ENCODE measurements at regions not wholly inside any gene's neighbourhood (a gene's known extent, or its start where the extent isn't known, plus 50 kb on each side); places are given as distances from the start of the nearest gene placed in this dataset.
"Not testable (repeated sequence)": the region's sequence is repeated elsewhere in the genome, so short reads cannot be mapped to it uniquely, and the experiment has no call there.

GRCh38 chr4:181896614-181897013, 346.6 kb upstream of the TENM3 start:
- no peak for DNase-seq

- DNase-seq, result no peak
Observed at GRCh38 chr4:181897935-181898334, 345.3 kb upstream of the TENM3 start.

- DNase-seq, result not testable (repeated sequence)
Observed at GRCh38 chr4:181902404-181902803, 340.8 kb upstream of the TENM3 start.

- DNase-seq, result no peak
Observed at GRCh38 chr4:181905708-181906107, 337.5 kb upstream of the TENM3 start.

- DNase-seq, result no peak
Observed at GRCh38 chr4:181908168-181908567, 335.0 kb upstream of the TENM3 start.

- no peak for DNase-seq
Observed at GRCh38 chr4:181909368-181909767, 333.8 kb upstream of the TENM3 start.

GRCh38 chr4:181911420-181911819, 331.8 kb upstream of the TENM3 start:
- no peak for DNase-seq

GRCh38 chr4:181933471-181933870, 309.7 kb upstream of the TENM3 start:
- no peak for DNase-seq

- DNase-seq, result no peak
Observed at GRCh38 chr4:181938631-181939030, 304.6 kb upstream of the TENM3 start.

- no peak for DNase-seq
Observed at GRCh38 chr4:181939199-181939945, 303.8 kb upstream of the TENM3 start.

- no peak for DNase-seq
Observed at GRCh38 chr4:181944527-181944926, 298.7 kb upstream of the TENM3 start.

GRCh38 chr4:181946902-181947301, 296.3 kb upstream of the TENM3 start:
- no peak for DNase-seq

- no peak for DNase-seq
Observed at GRCh38 chr4:181948839-181949382, 294.3 kb upstream of the TENM3 start.

GRCh38 chr4:181949704-181950312, 293.4 kb upstream of the TENM3 start:
- no peak for DNase-seq

GRCh38 chr4:181950372-181951127, 292.7 kb upstream of the TENM3 start:
- no peak for DNase-seq

GRCh38 chr4:181951265-181951664, 291.9 kb upstream of the TENM3 start:
- DNase-seq, result no peak

GRCh38 chr4:181952478-181952877, 290.7 kb upstream of the TENM3 start:
- no peak for DNase-seq

- DNase-seq, result no peak
Observed at GRCh38 chr4:181956512-181956911, 286.7 kb upstream of the TENM3 start.

- no peak for DNase-seq
Observed at GRCh38 chr4:181957088-181957487, 286.1 kb upstream of the TENM3 start.

- DNase-seq, result no peak
Observed at GRCh38 chr4:181958446-181958845, 284.8 kb upstream of the TENM3 start.

GRCh38 chr4:181959121-181959520, 284.1 kb upstream of the TENM3 start:
- no peak for DNase-seq

- DNase-seq, result no peak
Observed at GRCh38 chr4:181960384-181960783, 282.8 kb upstream of the TENM3 start.

GRCh38 chr4:181962321-181962720, 280.9 kb upstream of the TENM3 start:
- no peak for DNase-seq

- no peak for DNase-seq
Observed at GRCh38 chr4:181964731-181965130, 278.5 kb upstream of the TENM3 start.
